GM12864 (cell line): ENCODE measurements at regions not wholly inside any gene's neighbourhood (a gene's known extent, or its start where the extent isn't known, plus 50 kb on each side); places are given as distances from the start of the nearest gene placed in this dataset.

Experiments
- DNase-seq: peaks from one replicate; pipeline ENCODE4 v3.0.0-alpha.2; 2011; ENCODE audit warnings: low read depth
- H3K4me3 ChIP-seq: 2 replicates; pipeline ENCODE4 v1.5.1; 2011; ENCODE audit warnings: mild to moderate bottlenecking, low read depth, low read length, control low read depth
- TF ChIP-seq, protein P1 (sequence below): IDR thresholded peaks from 2 replicates; pipeline ENCODE4 v1.5.1; 2011; ENCODE audit warnings: low read depth, mild to moderate bottlenecking, moderate library complexity, low read length, control low read depth, inconsistent platforms; ENCODE audit errors: missing control alignments

GRCh38 chr10:78937800-78938694 is 130.7 kb upstream of the ZMIZ1 start:
- TF ChIP-seq, protein P1, sequence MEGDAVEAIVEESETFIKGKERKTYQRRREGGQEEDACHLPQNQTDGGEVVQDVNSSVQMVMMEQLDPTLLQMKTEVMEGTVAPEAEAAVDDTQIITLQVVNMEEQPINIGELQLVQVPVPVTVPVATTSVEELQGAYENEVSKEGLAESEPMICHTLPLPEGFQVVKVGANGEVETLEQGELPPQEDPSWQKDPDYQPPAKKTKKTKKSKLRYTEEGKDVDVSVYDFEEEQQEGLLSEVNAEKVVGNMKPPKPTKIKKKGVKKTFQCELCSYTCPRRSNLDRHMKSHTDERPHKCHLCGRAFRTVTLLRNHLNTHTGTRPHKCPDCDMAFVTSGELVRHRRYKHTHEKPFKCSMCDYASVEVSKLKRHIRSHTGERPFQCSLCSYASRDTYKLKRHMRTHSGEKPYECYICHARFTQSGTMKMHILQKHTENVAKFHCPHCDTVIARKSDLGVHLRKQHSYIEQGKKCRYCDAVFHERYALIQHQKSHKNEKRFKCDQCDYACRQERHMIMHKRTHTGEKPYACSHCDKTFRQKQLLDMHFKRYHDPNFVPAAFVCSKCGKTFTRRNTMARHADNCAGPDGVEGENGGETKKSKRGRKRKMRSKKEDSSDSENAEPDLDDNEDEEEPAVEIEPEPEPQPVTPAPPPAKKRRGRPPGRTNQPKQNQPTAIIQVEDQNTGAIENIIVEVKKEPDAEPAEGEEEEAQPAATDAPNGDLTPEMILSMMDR, result peak; percentile 21
- DNase-seq, result no peak
- no peak overlapping the region for H3K4me3 ChIP-seq

DNA sequence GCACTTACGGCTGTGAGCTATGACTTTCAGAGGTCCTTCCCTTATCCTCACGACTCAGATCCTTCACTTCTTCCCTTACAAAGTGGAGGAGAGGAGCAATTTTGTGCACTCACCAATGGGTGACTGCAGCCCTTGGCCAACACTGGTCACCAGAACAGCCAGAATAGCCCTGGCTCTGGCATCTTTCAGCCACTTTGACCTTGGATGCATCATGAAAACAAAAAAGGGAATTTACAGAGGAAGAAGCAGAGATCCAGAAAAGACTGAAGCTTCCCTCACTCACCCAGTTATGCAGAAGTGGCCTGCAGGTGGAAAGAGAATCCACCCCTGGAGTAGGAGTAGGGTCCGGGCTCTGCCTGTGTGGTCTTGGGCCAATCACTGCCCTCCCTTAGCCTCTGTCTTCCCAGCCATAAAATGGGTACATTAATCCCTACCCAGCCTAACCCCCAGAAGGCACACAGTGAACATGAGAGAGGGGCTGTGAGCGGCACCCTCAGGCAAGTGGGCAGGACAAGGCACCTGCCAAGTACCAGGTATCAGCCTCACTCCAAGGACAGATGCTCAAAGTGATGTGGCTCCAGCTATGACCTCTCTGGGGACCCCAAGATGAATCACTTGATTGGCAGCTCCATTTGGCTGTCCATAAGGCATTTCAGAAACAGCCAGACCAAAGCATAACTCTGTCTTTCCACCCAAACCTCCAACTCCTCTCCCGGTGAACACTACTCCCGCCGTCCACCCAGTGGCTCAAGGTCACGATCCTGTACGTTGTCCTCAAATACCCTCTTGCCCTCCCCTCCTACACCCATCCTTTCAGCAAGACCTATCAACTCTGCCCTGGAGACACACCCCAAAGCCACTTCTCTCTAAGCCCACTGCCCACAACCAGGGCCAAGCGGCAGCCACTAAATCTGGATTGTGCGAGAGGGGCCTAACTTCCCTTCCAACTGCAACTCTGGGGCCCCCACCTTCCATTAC is 129.8 kb upstream of the ZMIZ1 start:
- no peak for DNase-seq
- H3K4me3 ChIP-seq, result no peak overlapping the region
- TF ChIP-seq, protein P1, result no peak

DNA sequence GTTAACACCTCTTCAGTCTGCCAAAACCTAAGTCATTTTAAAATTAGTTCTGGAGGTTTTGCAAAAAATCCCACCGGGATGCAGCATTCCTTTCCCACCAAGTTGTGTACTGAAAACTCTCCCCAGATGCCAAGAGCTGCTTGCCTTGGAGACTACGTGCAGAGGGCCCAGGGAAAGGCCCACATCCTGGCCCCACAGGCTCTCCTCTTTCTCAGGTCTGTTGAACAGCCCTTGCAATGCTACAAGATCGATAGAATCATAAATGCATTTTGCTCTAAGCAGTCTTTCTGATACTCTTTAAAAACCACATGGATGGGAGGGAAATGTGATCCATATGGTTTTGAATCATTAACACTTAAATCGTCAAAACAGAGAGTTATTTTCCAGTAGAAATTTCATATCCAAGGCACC is 126.7 kb upstream of the ZMIZ1 start:
- no peak for DNase-seq
- TF ChIP-seq, protein P1, result no peak

DNA sequence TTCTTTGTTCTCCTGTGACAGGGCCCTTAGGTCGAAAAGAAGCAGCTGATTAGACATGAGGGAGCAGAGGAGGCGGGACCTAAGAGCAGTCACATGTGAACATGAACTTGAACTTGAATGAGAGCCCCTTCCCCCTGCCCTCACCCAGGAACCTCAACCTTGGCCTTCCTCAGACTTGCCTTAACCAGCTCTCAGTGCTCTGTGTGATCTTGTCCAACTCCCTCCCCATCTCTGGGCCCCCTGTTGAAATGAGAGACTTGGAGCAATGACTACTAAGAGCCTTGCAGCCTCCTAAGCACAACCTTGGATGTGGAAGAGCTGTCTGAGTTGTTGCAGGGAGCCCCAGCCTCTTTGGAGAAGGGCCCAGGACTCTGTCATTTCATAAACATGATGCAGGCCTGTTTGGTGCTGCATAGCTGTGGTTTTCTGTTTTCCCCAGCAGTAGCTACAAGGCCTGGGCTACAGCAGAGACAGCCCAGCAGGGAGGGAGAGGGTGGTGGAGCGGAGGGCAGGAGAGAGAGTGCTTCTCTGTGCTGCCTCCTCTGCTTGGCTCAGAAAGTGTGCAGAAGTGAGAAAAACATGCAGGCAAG is 123.9 kb upstream of the ZMIZ1 start:
- DNase-seq, result no peak
- TF ChIP-seq, protein P1, result no peak
- H3K4me3 ChIP-seq, result no peak overlapping the region

More for the DNA sequence above, 126.7 kb upstream of the ZMIZ1 start:
- no peak overlapping the region for H3K4me3 ChIP-seq

DNA sequence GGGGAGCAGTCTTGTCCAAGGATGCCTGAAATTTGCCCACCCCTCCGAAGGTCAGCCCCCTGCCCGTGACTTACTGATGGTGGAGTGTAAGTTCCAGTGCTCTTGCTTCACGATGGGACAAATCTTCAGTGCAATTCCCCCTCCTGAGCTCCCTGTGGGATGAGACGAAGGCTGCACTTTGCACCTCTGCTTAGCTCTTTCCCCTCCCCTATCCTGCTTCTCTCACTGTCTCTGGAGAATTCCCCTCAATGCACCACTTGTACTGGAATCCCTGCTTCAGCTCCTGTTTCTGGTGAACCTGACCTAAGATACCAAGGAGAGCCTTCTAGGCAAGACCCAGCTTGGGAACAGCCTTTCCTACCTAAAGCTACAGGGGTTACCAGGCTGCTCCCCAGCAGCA is 122.9 kb upstream of the ZMIZ1 start:
- TF ChIP-seq, protein P1, result no peak
- DNase-seq, result no peak
- H3K4me3 ChIP-seq, result no peak overlapping the region

- no peak for DNase-seq
- TF ChIP-seq, protein P1, result no peak
- H3K4me3 ChIP-seq, result no peak overlapping the region
Measured at GRCh38 chr10:78947226-78947625, 121.5 kb upstream of the ZMIZ1 start.
